OCI-LY3 (cell line): ENCODE measurements at regions not wholly inside any gene's neighbourhood (a gene's known extent, or its start where the extent isn't known, plus 50 kb on each side); places are given as distances from the start of the nearest gene placed in this dataset.
A peak's percentile ranks its signal among the peaks of the same experiment; 100 is the strongest.

ENCODE experiments used
- H2AFZ ChIP-seq: fragments of 200-600, 300-600 bp; shearing (Covaris generic); 2 replicates; pipeline ENCODE4 v1.6.0; 2014; ENCODE audit warnings: antibody characterized with exemption, low read depth, low read length
- H3K27ac ChIP-seq: fragments of 200-600, 300-600 bp; sonication (generic); 2 replicates; pipeline ENCODE4 v1.5.1; 2014; ENCODE audit warnings: mild to moderate bottlenecking, low read length, moderate library complexity, mixed read lengths
- H3K27me3 ChIP-seq: fragments of 200-600, 300-600 bp; sonication (generic); 2 replicates; pipeline ENCODE4 v1.6.1; 2014; ENCODE audit warnings: low read depth, low read length, mixed read lengths
- H3K36me3 ChIP-seq: fragments of 200-600, 300-600 bp; sonication (generic); replicated peaks from 2 replicates; pipeline ENCODE3; 2014; ENCODE audit warnings: low read depth, low read length, mixed read lengths
- H3K4me1 ChIP-seq: fragments of 300-600, 200-600 bp; sonication (generic); 2 replicates; pipeline ENCODE4 v1.6.1; 2014; ENCODE audit warnings: low read length, mixed read lengths
- H3K4me2 ChIP-seq: fragments of 200-600, 300-600 bp; sonication (generic); 2 replicates; pipeline ENCODE4 v1.6.1; 2014; ENCODE audit warnings: low read length, mixed read lengths
- H3K4me3 ChIP-seq: fragments of 300-600, 200-600 bp; sonication (generic); 2 replicates; pipeline ENCODE4 v1.5.1; 2014; ENCODE audit warnings: antibody characterized with exemption, mild to moderate bottlenecking, low read length, moderate library complexity
- H3K79me2 ChIP-seq: fragments of 300-600, 200-600 bp; shearing (Covaris generic); 2 replicates; pipeline ENCODE4 v1.6.1; 2014; ENCODE audit warnings: mild to moderate bottlenecking, low read length, mixed read lengths
- H3K9ac ChIP-seq: fragments of 300-600, 200-600 bp; shearing (Covaris generic); 2 replicates; pipeline ENCODE4 v1.6.0; 2014; ENCODE audit warnings: mild to moderate bottlenecking, low read length, moderate library complexity
- H3K9me3 ChIP-seq: fragments of 200-600, 300-600 bp; shearing (Covaris generic); 2 replicates; pipeline ENCODE4 v1.6.1; 2014; ENCODE audit warnings: low read length, mixed read lengths; ENCODE audit not compliant: insufficient read depth
- H4K20me1 ChIP-seq: fragments of 200-600, 300-600 bp; sonication (generic); 2 replicates; pipeline ENCODE4 v1.6.1; 2016; ENCODE audit warnings: low read length, mixed read lengths; ENCODE audit not compliant: insufficient read depth
- CTCF ChIP-seq: fragments of 200-600, 300-600 bp; sonication (generic); IDR thresholded peaks from 2 replicates; pipeline ENCODE4 v1.5.1; 2014; ENCODE audit warnings: antibody characterized with exemption, low read length, low read depth
- EZH2phosphoT487 ChIP-seq: fragments of 200-600 bp; shearing (Covaris generic); IDR thresholded peaks from 2 replicates; pipeline ENCODE4 v1.6.1; 2018; ENCODE audit warnings: antibody characterized with exemption, mixed run types, low read depth

GRCh38 chr21:20388400-20388799 lies 609.8 kb upstream of the NCAM2 start:
- no peak overlapping the region for H3K4me3 ChIP-seq
- no peaks in the 10 kb centered on the region for H3K4me1 ChIP-seq
- no peaks in the 10 kb centered on the region for H3K79me2 ChIP-seq
- no peak overlapping the region for H2AFZ ChIP-seq
- TF ChIP-seq CTCF (no peak), EZH2phosphoT487 (no peak)
- no peaks in the 10 kb centered on the region for H3K27me3 ChIP-seq
- no peaks in the 10 kb centered on the region for H3K36me3 ChIP-seq
- no peaks in the 10 kb centered on the region for H3K9me3 ChIP-seq
- H4K20me1 ChIP-seq: no peaks in the 10 kb centered on the region
- H3K27ac ChIP-seq: no peak overlapping the region
- H3K4me2 ChIP-seq: no peak overlapping the region
- H3K9ac ChIP-seq: no peak overlapping the region

GRCh38 chr21:20396798-20397197 lies 601.4 kb upstream of the NCAM2 start:
- H3K9ac ChIP-seq: no peak overlapping the region
- no peak overlapping the region for H3K4me2 ChIP-seq
- no peak overlapping the region for H2AFZ ChIP-seq
- H3K79me2 ChIP-seq: no peaks in the 10 kb centered on the region
- no peaks in the 10 kb centered on the region for H3K9me3 ChIP-seq
- no peaks in the 10 kb centered on the region for H3K27me3 ChIP-seq
- H3K4me1 ChIP-seq: no peaks in the 10 kb centered on the region
- no peaks in the 10 kb centered on the region for H3K36me3 ChIP-seq
- TF ChIP-seq EZH2phosphoT487: no peak
- H3K27ac ChIP-seq: no peak overlapping the region
- no peaks in the 10 kb centered on the region for H4K20me1 ChIP-seq
- no peak overlapping the region for H3K4me3 ChIP-seq

- Histone ChIP-seq H3K36me3 (no peaks in the 10 kb centered on the region), H3K9me3 (no peaks in the 10 kb centered on the region), H3K27ac (no peak overlapping the region), H2AFZ (0 out of 2 replicates have a peak overlapping the region, but pooled peaks have one; percentile 21), H3K4me3 (no peak overlapping the region), H3K9ac (no peak overlapping the region), H3K79me2 (no peaks in the 10 kb centered on the region), H4K20me1 (no peaks in the 10 kb centered on the region), H3K4me1 (no peaks in the 10 kb centered on the region), H3K27me3 (no peaks in the 10 kb centered on the region), H3K4me2 (no peak overlapping the region)
- TF ChIP-seq EZH2phosphoT487: no peak
- no peak for TF ChIP-seq CTCF
These were observed 593.3 kb upstream of the NCAM2 start for GRCh38 chr21:20404915-20405314.

- no peaks in the 10 kb centered on the region for H3K36me3 ChIP-seq
- no peaks in the 10 kb centered on the region for H3K9me3 ChIP-seq
- no peak overlapping the region for H3K4me3 ChIP-seq
- TF ChIP-seq EZH2phosphoT487: no peak
- no peak for TF ChIP-seq CTCF
- no peak overlapping the region for H3K4me2 ChIP-seq
- no peak overlapping the region for H3K27ac ChIP-seq
- H3K79me2 ChIP-seq: no peaks in the 10 kb centered on the region
- no peaks in the 10 kb centered on the region for H3K4me1 ChIP-seq
- no peaks in the 10 kb centered on the region for H3K27me3 ChIP-seq
- H4K20me1 ChIP-seq: no peaks in the 10 kb centered on the region
- no peak overlapping the region for H3K9ac ChIP-seq
- H2AFZ ChIP-seq: no peak overlapping the region
These were observed 579.9 kb upstream of the NCAM2 start for GRCh38 chr21:20418353-20418752.

GRCh38 chr21:20419772-20420171 lies 578.4 kb upstream of the NCAM2 start:
- H3K27me3 ChIP-seq: no peaks in the 10 kb centered on the region
- no peaks in the 10 kb centered on the region for H4K20me1 ChIP-seq
- H3K9ac ChIP-seq: no peak overlapping the region
- no peaks in the 10 kb centered on the region for H3K36me3 ChIP-seq
- no peak overlapping the region for H3K27ac ChIP-seq
- H3K4me1 ChIP-seq: no peaks in the 10 kb centered on the region
- no peaks in the 10 kb centered on the region for H3K79me2 ChIP-seq
- no peak for TF ChIP-seq EZH2phosphoT487
- TF ChIP-seq CTCF: no peak
- H2AFZ ChIP-seq: no peak overlapping the region
- H3K9me3 ChIP-seq: no peaks in the 10 kb centered on the region
- H3K4me3 ChIP-seq: no peak overlapping the region
- no peak overlapping the region for H3K4me2 ChIP-seq
